NCI-H2029 treated with DMSO at 0.1 percent for 48 hours (cell line): ENCODE measurements at regions not wholly inside any gene's neighbourhood (a gene's known extent, or its start where the extent isn't known, plus 50 kb on each side); places are given as distances from the start of the nearest gene placed in this dataset.

Experiments used
- DNase-seq: peaks from one replicate; lab custom pipeline; 2025; lab: John Stamatoyannopoulos, UW

DNA sequence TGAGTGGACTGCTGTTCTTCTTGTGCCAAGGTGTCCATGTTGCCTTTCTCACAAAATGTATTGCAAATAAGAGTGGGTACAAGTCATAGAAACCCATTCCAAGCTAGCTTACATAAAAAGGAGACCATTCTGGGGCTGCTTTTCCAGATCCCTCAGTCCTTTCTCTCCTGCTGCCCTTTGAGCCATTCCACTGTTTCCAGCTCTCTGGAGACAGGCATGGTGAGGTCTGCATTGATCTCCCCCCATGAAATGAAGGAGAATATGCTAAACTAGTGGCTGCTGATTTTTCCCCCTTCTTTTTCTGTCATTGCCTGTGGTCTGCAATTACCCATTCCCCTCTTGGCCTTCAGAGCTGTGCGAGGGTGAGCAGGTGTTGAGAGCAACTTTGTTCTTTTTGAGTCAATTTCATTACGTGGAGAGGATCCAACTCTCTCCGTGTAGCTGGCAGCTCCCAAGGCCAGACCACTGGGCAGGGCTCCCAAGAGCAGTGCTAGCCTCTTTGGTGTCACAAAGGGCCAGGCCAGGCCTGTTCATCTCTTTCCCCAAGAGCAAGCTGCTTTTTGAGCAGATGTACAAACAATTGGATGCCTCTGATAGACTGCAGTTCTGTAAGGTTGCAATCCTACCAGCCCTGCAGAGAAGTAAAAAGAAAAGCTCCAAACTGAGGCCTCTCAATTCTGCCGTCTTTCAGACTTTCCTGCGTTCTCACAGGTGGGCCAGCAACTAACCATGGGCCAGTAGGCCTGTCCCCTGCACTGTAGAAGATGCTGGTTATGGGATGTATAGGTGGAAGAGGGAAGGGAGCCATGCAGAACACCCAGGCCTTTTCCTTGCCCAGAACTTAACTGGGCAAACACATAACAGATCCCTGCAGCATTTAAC, 96.1 kb upstream of the ARMC2 start:
- DNase-seq: no peak

DNA sequence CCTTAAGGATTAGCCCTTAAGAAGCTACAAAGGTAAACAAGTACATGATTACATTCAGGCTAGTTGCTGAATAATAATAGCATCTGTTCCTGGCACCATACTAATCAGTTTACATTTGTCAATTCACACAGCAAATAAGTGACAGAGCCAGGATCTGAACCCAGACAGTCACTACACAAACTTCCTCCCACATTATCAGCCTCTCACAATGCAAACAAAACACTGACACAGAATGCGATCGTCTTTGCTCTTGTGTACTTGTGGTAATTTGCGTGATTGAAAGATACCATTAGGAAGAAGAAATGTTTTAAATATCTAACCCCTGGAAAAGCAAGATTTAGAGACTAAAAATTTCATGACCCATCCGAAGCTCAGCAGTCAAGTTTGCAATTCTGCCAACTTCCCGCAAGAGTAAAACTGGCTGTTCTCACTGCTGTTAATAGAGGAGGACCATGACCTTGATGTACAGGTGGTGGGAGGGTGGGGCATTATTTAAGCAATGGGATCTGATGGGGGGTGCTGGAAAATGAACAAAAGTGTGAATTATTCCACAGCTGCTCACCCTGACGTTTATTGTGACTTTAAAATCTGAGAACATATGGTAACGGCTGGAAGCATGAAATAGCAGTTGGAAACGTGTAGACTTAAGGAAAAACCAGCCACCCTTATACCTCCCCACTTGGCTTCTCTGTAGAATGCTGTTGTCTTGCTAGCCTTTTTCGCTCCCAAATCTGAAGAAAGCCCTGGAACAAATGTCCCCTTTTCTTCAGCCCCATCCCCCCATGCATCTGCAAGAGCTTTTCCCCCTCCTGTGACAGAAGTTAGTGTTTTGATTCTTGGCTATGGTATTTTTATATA, 95.3 kb upstream of the ARMC2 start:
- DNase-seq: no peak

DNA sequence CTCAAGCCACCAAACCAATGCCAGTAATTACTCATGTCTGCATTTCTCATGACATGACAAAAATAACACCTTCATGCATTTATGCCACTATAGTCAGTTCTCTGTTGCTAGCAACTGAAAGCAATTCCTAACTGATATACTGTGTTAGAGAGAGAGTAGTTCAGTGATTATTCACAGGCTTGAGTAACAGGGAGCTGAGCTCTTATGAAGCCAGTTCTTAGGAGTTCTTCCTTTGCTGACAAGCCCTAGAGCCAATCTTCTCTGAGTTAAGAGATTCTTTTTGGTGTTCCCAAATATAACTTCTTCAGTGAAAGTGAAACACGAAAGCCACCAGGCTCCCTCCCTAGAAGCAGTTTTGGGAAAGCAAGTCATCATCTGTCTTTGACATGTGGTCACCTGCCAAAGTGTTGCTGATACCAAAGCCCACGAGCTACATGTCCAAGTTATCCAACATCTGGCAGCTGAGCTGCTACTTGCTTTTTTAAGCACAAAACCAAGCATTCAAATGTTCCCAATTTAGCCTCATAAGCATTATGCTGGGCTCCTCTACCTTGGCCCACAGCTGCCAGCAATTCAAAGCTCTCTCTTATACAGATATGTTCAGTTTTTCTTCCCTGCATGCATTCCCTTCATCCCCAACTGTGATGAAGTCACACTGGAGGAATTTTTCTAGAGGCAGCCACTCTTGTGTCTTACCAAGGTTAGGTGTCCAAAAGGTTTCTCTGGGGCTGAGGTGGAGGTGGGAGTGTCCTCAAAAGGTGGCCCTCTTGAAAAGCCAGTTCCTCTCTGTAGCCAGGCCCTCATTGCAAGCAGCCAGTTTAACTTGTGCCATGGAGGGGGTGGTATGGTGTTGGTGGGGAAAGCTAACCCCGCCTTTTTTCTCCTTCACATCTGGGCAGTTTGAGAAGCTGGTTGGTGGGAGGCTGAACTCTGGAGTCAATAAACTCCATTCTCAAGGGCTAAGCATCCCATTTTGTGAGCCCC, 92.7 kb upstream of the ARMC2 start:
- no peak for DNase-seq

DNA sequence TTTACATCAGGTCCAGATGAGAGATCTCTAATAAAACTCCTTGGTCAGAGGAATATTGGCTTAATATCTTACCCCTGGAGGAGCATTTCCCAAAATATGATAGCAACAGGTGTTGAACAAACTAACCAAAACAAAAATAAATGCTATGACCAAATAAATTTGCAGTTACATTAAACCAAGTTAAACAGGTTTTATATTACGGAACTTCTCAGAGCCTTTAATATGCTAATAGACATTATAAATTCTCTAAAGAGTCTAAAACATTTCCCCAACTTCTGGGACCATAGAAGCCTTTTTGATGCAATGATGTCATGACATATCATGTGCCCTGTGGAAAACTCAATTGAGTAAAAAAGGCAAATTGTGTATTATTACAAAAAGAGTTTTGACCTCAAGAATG, 90.9 kb upstream of the ARMC2 start:
- DNase-seq: no peak

DNA sequence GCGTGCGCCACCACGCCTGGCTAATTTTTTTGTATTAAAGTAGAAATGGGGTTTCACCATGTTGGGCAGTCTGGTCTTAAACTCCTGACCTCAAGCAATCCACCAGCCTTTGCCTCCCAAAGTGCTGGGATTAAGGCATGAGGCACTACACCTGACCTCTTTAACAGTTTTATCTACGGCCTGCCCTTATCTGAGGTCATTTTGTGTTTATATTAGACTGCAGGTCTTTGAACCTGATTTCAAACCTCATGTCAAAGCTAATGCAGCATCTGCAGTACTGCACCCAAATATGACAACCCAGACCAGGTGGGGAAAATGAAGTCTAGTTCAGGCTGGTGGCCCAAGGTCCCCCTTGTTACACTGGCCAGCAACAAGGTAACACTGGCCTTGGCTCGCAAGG, 89.3 kb upstream of the ARMC2 start:
- no peak for DNase-seq

DNA sequence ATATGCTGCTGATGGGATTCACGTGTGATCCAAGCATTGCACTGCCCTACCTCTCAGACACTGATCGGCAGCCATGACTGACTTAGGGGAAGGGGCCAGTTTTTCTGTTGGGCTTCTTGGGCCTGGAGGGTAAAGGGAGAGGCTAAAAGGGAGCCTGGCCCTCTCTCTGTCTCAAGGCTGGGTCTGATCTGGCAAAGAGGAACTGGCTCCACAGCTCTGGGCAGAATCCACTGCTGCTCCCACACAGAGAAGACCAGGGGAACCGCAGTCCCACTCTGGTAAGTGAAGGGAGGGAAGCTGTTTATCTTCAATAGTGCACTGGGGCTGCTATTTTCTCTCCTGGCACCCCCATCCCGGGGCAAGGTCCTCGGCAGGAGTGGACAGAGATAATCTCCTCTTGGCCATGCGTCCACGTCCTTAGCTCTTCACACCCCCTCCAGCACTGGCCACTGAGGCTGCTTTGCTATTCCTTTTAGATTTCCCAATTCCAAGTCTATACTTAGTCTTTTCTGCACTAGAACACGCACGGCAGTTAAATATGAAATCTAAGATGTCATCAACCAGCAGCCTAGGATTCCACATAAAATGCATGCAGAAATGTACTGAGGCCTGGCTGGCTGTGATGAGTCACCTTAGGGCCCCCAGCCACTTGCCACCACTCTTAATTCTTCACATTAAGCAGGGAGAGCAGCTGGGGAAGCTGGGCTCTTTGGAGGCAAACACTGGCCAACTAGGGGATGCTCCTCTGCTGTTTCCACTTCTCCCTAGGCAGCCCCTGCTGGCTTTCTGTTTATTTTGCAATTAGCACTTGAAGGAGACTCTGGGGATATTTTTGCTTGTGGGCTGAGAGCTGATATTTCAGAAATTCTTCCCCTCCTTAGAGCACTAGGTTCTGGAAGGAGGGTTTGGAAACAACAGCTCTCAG, 87.8 kb upstream of the ARMC2 start:
- no peak for DNase-seq

DNA sequence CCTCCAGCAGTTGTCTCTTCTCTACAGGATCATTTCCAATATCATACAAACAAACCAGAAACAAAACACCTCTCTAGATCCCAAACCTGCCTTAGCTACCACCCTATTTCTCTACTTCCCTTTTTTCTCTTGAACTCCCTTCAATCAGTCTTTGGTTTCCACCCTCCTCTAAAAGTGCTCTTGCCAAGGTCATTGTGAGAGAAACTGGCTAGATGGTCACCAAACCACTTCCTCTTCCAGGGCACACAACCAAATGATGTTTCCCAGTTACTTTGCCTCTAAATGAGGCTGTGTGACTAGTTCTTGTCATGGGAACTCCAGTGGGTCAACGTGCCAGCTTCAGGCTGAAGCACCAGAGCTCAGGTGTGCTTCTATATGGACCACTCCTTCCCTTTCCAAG, 85.8 kb upstream of the ARMC2 start:
- DNase-seq: no peak

DNA sequence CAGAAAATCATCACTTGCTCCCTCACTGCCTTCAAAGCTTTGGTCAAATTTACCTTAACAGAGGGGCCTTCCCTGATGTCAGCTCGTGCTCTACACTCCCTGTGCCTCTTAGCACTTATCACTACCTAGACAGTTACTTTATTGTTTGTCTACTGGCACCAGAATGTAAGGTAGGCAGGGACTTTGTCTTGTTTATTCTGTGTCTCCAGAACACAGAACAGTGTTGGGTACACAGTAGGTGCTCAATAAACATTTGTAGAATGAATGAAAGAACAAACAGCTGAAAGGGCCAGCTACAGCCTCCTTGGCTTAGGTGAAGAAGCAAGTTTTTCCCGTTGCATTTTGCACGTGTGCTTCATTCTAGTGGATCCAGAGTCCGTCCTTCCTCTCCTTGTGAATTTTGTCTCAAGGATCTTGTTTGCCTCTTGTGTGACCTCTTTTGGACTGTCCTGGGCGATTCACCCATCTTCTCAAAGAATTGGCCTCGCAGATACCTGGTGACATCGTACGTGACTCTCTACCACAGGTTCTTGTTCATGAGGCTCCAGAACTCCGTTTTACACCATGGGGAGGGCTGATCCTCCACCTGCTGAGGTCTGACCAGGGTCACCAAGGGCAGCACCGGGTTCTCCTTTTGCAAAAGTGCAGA, 84.2 kb upstream of the ARMC2 start:
- DNase-seq: no peak

DNA sequence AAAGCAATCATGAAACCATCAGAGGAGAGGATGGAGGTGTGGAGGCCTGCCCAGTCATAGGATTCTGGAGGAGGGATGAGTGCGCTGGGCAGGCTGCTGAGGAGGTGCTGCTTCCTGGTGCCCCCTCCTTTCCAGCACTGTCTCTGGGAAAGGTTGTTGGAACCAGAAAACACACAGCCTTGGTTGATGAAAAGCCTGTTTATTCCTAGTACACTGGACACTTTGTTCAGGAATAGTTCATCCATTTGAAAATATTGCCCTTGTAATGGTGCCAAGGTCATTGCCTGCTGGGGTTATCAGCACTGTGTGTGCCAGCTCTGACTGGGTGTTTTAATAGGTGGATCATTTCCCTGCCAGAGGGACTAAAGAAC, 83.7 kb upstream of the ARMC2 start:
- no peak for DNase-seq

DNA sequence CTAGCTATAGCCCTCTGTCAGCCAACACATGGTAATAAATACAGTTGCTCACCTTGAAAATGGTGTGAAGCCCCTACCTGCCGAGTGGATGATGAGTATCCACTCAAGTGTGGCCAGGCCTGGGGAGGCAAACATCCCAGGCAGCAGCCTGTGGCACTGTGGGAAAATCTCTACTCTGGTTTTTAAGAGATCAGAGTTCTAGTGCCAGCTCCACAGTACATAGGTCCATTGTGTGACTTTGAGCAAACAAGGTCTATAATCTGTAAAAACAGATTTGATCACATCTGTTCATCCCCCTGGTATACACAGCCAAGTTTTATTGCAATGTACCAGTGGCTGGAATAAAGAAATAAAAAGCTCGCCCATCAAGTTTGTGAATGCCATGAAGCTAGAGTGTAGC, 82.7 kb upstream of the ARMC2 start:
- no peak for DNase-seq

DNA sequence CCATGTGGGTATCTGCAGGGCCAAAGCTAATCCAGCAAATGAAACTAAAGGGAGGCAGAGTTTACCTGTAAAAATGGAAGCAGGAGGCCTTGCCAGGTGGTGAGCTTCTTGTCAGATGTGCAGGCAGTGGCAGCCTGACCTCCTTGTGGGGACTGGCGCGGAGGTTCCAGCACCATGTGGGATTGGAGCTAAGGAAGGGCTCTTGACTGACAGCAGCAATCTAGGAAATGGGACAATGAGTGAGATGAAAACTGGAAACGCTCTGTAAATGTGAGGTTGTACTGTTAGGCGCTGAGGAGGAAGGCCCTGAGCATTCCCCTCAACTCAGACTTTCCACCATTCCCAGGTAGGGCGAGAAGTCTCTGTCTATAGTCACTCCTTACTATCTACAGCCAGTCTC, 81.8 kb upstream of the ARMC2 start:
- no peak for DNase-seq

DNA sequence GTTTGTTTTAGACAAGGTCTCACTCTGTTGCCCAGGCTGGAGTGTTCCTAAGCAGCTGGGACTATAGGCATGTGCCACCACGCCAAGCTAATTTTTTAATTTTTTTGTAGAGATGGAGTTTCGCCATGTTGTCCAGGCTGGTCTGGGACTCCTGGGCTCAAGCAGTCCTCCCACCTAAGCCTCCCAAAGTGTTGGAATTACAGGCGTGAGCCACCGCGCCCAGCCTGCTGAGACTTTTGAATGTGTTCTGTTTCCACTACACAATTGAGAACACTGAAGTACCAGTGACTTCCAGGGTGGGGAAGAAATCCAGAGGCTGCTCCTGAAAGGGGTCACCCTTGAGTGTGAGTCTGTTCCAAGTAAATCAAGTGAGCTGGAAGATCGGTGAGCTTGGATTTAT, 81.3 kb upstream of the ARMC2 start:
- no peak for DNase-seq

DNA sequence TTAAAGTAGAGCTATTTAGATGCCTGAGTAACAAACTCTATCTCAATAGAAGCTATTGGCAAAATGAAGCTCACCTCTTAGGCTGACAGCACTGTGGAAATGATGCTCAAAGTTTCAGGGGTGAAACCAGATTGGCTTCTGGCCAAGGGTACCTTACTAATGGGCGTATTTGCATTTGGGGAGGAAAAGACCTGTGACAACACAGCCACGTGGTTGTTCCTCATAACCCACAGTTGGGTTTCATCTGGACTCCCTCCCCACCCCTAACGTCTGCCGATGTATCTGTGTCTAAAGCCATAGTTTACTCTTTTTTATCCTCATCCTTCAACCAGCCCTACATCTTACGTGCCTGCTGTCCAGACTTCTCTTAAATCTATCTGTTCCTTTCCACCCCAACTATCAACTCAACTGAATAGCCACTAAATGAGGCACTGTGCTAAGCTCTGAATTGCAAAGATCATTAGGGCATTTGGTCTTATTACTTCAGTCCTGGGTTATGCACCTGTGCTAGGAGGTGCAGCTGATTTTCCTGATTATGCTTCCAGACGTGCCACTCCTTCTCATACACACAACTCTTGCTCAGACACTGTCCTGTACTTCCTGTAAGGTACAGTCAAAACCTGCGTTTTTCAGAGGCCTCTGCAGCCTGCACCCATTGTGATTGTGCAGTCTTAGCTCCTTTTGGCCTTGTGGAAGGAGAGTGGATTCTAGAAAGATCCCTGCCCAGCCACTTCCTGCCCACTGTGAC, 80.6 kb upstream of the ARMC2 start:
- no peak for DNase-seq

DNA sequence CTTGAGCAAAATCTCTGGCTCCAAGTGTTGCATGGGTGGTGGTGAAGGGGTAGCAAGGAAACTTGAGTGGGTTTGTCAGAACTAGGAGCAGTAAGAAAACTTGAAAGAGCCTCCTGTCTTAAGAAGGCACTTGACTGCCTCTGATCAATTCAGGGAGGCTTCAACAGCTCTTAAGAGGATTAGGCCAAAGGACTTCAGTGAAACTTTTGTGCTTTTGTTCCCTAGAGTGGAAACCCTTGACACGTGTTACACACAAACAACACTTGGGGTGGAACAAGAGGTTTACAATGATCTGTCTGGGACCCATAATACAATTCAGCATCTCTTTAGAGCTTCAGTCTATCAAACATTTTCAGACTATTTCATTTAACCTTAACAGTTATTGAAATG, 80.1 kb upstream of the ARMC2 start:
- DNase-seq: no peak

DNA sequence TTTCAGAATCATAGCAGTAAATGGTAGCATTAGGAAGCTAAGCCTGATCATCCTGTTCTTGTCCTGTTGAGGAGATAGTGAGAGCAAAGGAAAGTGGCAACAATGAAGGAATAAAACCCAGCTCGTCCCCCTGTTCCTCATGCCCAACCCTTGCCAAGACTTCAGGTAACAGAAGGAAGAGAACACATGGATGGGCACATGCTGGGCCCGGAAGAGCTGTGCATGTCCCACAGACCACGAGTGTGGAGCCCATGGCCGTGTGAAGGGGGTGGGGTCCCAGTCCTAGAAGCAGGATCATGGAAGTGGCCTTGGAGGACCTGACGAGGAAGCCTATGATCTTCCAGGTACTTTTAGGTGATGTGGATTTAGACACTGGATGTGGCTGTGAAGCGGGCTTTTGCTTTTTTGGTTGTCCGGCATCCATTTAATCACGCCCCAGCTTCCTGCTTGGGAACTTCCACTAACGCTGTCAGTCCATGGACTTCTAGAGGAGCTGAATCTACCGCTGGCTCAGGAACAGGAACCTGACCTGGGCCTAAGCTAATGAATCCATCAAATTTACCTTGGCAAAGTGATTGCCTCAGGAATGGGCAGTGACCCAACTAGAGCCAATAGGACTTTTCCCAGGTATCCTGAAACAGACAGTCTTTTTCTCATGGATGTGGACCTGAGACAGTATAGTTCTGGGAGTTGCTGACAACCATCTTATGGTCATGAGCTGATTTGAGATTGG, 79.3 kb upstream of the ARMC2 start:
- DNase-seq: no peak

DNA sequence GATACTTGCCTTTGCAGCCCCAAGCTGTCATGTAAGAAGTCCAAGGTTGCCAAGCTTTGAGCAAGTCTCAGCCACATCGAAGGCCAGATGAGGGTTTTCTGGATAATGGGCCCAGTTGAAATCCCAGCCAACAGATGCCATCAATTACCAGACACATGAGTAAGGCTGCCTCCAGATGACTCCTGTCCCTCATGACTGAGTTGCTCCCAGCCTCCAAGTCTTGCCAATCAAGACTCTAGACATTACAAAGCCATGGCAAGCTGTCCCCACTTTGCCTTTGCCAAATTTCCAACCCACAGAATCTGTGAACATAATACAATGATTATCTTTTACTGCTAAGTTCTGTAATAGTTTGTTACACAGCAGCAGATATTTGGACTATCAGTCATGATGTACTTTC, 76.8 kb upstream of the ARMC2 start:
- DNase-seq: no peak

DNA sequence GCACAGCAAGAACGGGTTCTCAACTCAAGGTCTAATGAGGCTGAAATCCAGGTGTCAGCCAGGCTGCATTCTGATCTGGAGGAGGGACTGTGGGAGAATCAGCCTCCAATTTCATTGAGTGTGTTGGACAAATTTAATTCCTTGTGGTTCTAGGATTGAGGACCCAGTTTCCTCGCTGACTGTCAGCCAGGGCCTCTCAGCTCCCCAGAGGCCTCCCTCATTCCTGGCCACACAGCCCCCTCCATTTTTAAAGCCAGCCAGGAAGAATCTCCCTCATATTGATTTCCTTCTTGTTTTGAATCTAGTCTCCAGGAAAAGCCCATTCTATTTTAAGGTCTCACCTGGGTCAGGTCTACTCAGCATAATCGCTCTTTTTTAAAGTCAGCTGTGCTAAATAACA, 73.7 kb upstream of the ARMC2 start:
- no peak for DNase-seq

DNA sequence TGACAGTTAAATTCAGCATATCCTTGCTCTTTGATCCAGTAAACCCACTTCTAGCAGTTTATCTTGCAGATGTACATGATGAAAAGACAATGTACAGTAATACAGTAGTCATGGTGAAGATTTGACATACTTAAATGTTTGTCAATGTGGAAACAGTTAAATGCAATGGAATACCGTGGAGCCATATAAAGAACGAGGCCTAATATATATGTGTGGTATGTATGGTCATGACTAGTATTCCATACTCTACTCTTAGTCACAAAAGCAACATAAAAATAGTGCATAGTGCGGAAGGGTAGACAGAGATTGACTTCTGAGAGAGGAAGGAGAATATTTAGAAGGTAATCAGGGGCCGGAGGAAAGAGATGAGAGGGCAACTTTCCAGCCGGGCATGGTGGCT, 70.7 kb upstream of the ARMC2 start:
- no peak for DNase-seq
